Natural killer cell (primary cell): ENCODE measurements at regions not wholly inside any gene's neighbourhood (a gene's known extent, or its start where the extent isn't known, plus 50 kb on each side); places are given as distances from the start of the nearest gene placed in this dataset.
"Not testable (repeated sequence)": the region's sequence is repeated elsewhere in the genome, so short reads cannot be mapped to it uniquely, and the experiment has no call there.

Experiments used
- ATAC-seq, 3 donors: fragments of 150-1000 bp in 2 of 3; fragments of 200-7000 bp in 1 of 3; cut with Tn5 transposase; 1 replicate in 1 of 3; 2 replicates in 2 of 3; pipeline ENCODE4 v1.10.0; 2021; ENCODE audit warnings: mild to moderate bottlenecking in 2 of 3, moderate library complexity in 2 of 3
- DNase-seq, 2 donors: peaks; one replicate each; pipeline versions ENCODE4 v3.0.0 to v3.0.0-alpha.2; 2013 to 2021; ENCODE audit warnings: mixed read lengths in 1 of 2
- H3K27ac ChIP-seq: one replicate; pipeline ENCODE4 v1.5.1; 2013; ENCODE audit warnings: mild to moderate bottlenecking, low read length
- H3K27me3 ChIP-seq: one replicate; pipeline ENCODE4 v1.6.1; 2013; ENCODE audit warnings: low read length; ENCODE audit not compliant: control insufficient read depth, insufficient read depth
- H3K36me3 ChIP-seq: one replicate; pipeline ENCODE4 v1.6.1; 2013; ENCODE audit warnings: low read length; ENCODE audit not compliant: control insufficient read depth, insufficient read depth
- H3K4me1 ChIP-seq: one replicate; pipeline ENCODE4 v1.6.1; 2013; ENCODE audit warnings: low read length; ENCODE audit not compliant: control insufficient read depth, insufficient read depth
- H3K4me3 ChIP-seq: one replicate; pipeline ENCODE4 v1.5.1; 2013; ENCODE audit warnings: low read length
- H3K9me3 ChIP-seq: one replicate; pipeline ENCODE4 v1.6.1; 2013; ENCODE audit warnings: low read length; ENCODE audit not compliant: control insufficient read depth, insufficient read depth
- H3K27ac Mint-ChIP-seq, 2 donors: one replicate each; pipeline ENCODE4 v1.8.0; 2022; ENCODE audit warnings: mild to moderate bottlenecking in 2 of 2, mixed read lengths in 2 of 2, moderate library complexity in 1 of 2
- H3K27me3 Mint-ChIP-seq, 2 donors: one replicate each; pipeline ENCODE4 v1.8.0; 2022; ENCODE audit warnings: low read depth in 2 of 2, mixed read lengths in 2 of 2
- H3K36me3 Mint-ChIP-seq: one replicate; pipeline ENCODE4 v1.8.0; 2022; ENCODE audit warnings: mixed read lengths
- H3K4me1 Mint-ChIP-seq, 2 donors: one replicate each; pipeline ENCODE4 v1.8.0; 2022; ENCODE audit warnings: mixed read lengths in 2 of 2
- H3K4me3 Mint-ChIP-seq: one replicate; pipeline ENCODE4 v1.8.0; 2022; ENCODE audit warnings: mild to moderate bottlenecking, moderate library complexity, mixed read lengths
- H3K9me3 Mint-ChIP-seq, 2 donors: one replicate each; pipeline ENCODE4 v1.8.0; 2022; ENCODE audit warnings: mixed read lengths in 2 of 2
- CTCF ChIP-seq: fragments of 200-600 bp; IDR thresholded peaks from one replicate; pipeline ENCODE4 v1.8.0; 2022; ENCODE audit warnings: antibody characterized with exemption
- WGBS: methylation state at CpG from one replicate; pipeline ENCODE4 v1.1.7; 2013; ENCODE audit warnings: missing lambda C conversion rate; ENCODE audit not compliant: insufficient coverage; 5-methylcytosine and 5-hydroxymethylcytosine counted together
- intact Hi-C: fragments of 100-400 bp; cut with micrococcal nuclease; formaldehyde crosslinking; loops from one replicate; pipeline ENCODE4 v1.14.2; 2022

GRCh38 chr2:175599966-175600831, 401.9 kb downstream of the LNPK start:
- ATAC-seq = no peak
- H3K9me3 Mint-ChIP-seq = no peaks in the 10 kb centered on the region
- H3K36me3 ChIP-seq = no peaks in the 10 kb centered on the region
- no peaks in the 10 kb centered on the region for H3K4me1 Mint-ChIP-seq
- H3K27ac ChIP-seq = no peak overlapping the region
- H3K27ac Mint-ChIP-seq = no peak overlapping the region
- intact Hi-C loops = no loop called here
- H3K4me1 ChIP-seq = no peaks in the 10 kb centered on the region
- no peaks in the 10 kb centered on the region for H3K9me3 ChIP-seq
- no peaks in the 10 kb centered on the region for H3K36me3 Mint-ChIP-seq
- H3K4me3 Mint-ChIP-seq = no peak overlapping the region
- TF ChIP-seq CTCF = no peak
- no peak for DNase-seq
- 90% methylated on average over 5 of the region's 7 CpGs for WGBS
- no peaks in the 10 kb centered on the region for H3K27me3 ChIP-seq
- peaks cover 5 to 24% of the 10 kb centered on the region in 2 donors for H3K27me3 Mint-ChIP-seq
- no peak overlapping the region for H3K4me3 ChIP-seq

GRCh38 chr2:175597286-175597685, 404.8 kb downstream of the LNPK start:
- ATAC-seq (no peak), DNase-seq (no peak)
- Histone ChIP-seq H3K27me3 (no peaks in the 10 kb centered on the region), H3K4me1 (no peaks in the 10 kb centered on the region), H3K36me3 (no peaks in the 10 kb centered on the region), H3K27ac (no peak overlapping the region), H3K9me3 (no peaks in the 10 kb centered on the region), H3K4me3 (no peak overlapping the region)
- intact Hi-C loops = no loop called here
- peaks cover 2 to 9% of the 10 kb centered on the region in 2 donors for H3K27me3 Mint-ChIP-seq
- no peak for TF ChIP-seq CTCF
- no peaks in the 10 kb centered on the region for H3K9me3 Mint-ChIP-seq
- H3K4me1 Mint-ChIP-seq = no peaks in the 10 kb centered on the region
- no peak overlapping the region for H3K27ac Mint-ChIP-seq
- no peaks in the 10 kb centered on the region for H3K36me3 Mint-ChIP-seq
- no peak overlapping the region for H3K4me3 Mint-ChIP-seq

- H3K4me3 Mint-ChIP-seq = no peak overlapping the region
- no peak overlapping the region for H3K4me3 ChIP-seq
- DNase-seq (no peak), ATAC-seq (no peak)
- no peaks in the 10 kb centered on the region for H3K4me1 ChIP-seq
- no peak overlapping the region for H3K27ac Mint-ChIP-seq
- H3K4me1 Mint-ChIP-seq = no peaks in the 10 kb centered on the region
- no peak for TF ChIP-seq CTCF
- no peaks in the 10 kb centered on the region for H3K9me3 Mint-ChIP-seq
- no peaks in the 10 kb centered on the region for H3K36me3 ChIP-seq
- intact Hi-C loops = no loop called here
- no peaks in the 10 kb centered on the region for H3K9me3 ChIP-seq
- peaks cover 0 to 8% of the 10 kb centered on the region in 2 donors for H3K27me3 Mint-ChIP-seq
- no peak overlapping the region for H3K27ac ChIP-seq
- H3K36me3 Mint-ChIP-seq = no peaks in the 10 kb centered on the region
- no peaks in the 10 kb centered on the region for H3K27me3 ChIP-seq
- 98% methylated on average over 3 of the region's 4 CpGs for WGBS
Measured at GRCh38 chr2:175595139-175595538, 406.9 kb downstream of the LNPK start.

GRCh38 chr2:175593686-175594525, 408.2 kb downstream of the LNPK start:
- H3K4me3 Mint-ChIP-seq, H3K27me3 Mint-ChIP-seq, H3K36me3 ChIP-seq, intact Hi-C loops, H3K9me3 Mint-ChIP-seq, DNase-seq, H3K9me3 ChIP-seq, H3K27ac ChIP-seq, H3K27me3 ChIP-seq, H3K4me1 Mint-ChIP-seq, H3K36me3 Mint-ChIP-seq, H3K27ac Mint-ChIP-seq, H3K4me3 ChIP-seq, ATAC-seq, H3K4me1 ChIP-seq: not testable (repeated sequence)
- WGBS = 92% methylated on average over 31 of the region's 32 CpGs

GRCh38 chr2:175588213-175588612, 406.7 kb upstream of the ATP5MC3 start:
- H3K4me3 Mint-ChIP-seq, ATAC-seq, DNase-seq, intact Hi-C loops, H3K27ac Mint-ChIP-seq, H3K4me1 ChIP-seq, H3K9me3 Mint-ChIP-seq, H3K36me3 Mint-ChIP-seq, H3K27me3 Mint-ChIP-seq, H3K27me3 ChIP-seq, H3K36me3 ChIP-seq, H3K4me1 Mint-ChIP-seq, H3K27ac ChIP-seq, H3K4me3 ChIP-seq, H3K9me3 ChIP-seq: not testable (repeated sequence)
- WGBS = no CpG with 5 or more reads among the region's 1 CpG
